ENCODE measurements at regions not wholly inside any gene's neighbourhood (a gene's known extent, or its start where the extent isn't known, plus 50 kb on each side); places are given as distances from the start of the nearest gene placed in this dataset.

DNA sequence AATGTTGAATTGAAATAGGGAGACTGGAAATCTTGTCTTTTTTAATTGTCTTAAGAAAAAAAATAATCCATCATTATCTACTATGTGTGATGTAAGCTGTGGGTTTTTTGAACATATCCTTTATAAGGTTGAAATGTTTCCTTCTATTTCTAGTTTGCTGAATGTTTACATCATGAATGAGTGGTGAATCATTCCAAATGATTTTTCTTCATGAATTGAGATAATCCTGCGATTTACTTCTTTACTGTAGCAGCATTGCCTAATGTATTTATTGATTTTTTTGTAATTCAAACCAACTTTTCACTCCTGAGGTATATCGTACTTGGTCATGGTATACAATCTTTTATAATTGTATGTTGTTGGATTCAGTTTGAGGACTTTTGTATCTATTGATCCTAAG is 607.6 kb upstream of the PFKP start:
- TF ChIP-seq, protein P1, sequence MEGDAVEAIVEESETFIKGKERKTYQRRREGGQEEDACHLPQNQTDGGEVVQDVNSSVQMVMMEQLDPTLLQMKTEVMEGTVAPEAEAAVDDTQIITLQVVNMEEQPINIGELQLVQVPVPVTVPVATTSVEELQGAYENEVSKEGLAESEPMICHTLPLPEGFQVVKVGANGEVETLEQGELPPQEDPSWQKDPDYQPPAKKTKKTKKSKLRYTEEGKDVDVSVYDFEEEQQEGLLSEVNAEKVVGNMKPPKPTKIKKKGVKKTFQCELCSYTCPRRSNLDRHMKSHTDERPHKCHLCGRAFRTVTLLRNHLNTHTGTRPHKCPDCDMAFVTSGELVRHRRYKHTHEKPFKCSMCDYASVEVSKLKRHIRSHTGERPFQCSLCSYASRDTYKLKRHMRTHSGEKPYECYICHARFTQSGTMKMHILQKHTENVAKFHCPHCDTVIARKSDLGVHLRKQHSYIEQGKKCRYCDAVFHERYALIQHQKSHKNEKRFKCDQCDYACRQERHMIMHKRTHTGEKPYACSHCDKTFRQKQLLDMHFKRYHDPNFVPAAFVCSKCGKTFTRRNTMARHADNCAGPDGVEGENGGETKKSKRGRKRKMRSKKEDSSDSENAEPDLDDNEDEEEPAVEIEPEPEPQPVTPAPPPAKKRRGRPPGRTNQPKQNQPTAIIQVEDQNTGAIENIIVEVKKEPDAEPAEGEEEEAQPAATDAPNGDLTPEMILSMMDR (IDR thresholded peaks at IDR 0.05), result no peak
- TF ChIP-seq POLR2A (IDR thresholded peaks at IDR 0.05), result no peak
